SK-N-MC (cell line): ENCODE measurements at regions not wholly inside any gene's neighbourhood (a gene's known extent, or its start where the extent isn't known, plus 50 kb on each side); places are given as distances from the start of the nearest gene placed in this dataset.

Experiments
- EZH2 ChIP-seq: fragments of 200-600 bp; sonication (generic); IDR thresholded peaks from one replicate; pipeline ENCODE4 v1.6.1; 2017; ENCODE audit warnings: antibody characterized with exemption
- POLR2AphosphoS5 ChIP-seq: IDR thresholded peaks from 2 replicates; pipeline ENCODE4 v1.6.1; 2012; ENCODE audit warnings: mild to moderate bottlenecking, low read depth, low read length, borderline replicate concordance

DNA sequence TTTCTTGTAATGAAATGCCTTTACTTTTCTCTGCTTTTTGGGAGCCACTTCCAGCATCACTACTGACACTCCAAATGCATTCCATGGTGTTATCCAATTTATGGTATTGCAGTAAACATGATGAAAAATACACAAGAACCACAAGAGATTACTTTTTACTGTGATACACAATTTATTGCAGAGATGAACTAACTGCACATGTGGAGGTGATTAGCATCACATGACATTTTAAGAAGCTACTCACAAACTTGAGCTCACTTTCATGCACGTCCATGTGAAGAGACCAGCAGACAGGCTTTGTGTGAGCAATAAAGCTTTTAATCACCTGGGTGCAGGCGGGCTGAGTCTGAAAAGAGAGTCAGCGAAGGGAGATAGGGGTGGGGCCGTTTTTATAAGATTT, 780.5 kb upstream of the GOT2 start:
- TF ChIP-seq EZH2 = no peak
- TF ChIP-seq POLR2AphosphoS5 = no peak
